ENCODE measurements at regions not wholly inside any gene's neighbourhood (a gene's known extent, or its start where the extent isn't known, plus 50 kb on each side); places are given as distances from the start of the nearest gene placed in this dataset.

- Histone ChIP-seq H4K20me1 (ENCODE audit: insufficient read depth, poor library complexity, severe bottlenecking) (no peaks in the 10 kb centered on the region), H3K4me2 (no peak overlapping the region), H3K79me2 (no peaks in the 10 kb centered on the region), H3K9me3 (ENCODE audit: low read depth) (no peaks in the 10 kb centered on the region), H3K4me3 (no peak overlapping the region), H3K9me2 (replicated peaks; ENCODE audit: insufficient read depth) (no peaks in the 10 kb centered on the region), H3K36me3 (replicated peaks; ENCODE audit: insufficient read depth, low read depth) (no peaks in the 10 kb centered on the region), H3K27ac (no peak overlapping the region), H2AFZ (no peak overlapping the region), H3K4me1 (ENCODE audit: insufficient read depth) (peaks cover 7% of the 10 kb centered on the region), H3K27me3 (no peaks in the 10 kb centered on the region)
- WGBS (ENCODE audit: low lambda C conversion rate, missing lambda C conversion rate) = 79% methylated on average over 4 of the region's 4 CpGs
- no peak for TF ChIP-seq EZH2phosphoT487 (IDR thresholded peaks at IDR 0.05; ENCODE audit: low read depth, severe bottlenecking, unreplicated experiment)
- no peak for TF ChIP-seq EZH2 (IDR thresholded peaks at IDR 0.05; ENCODE audit: borderline replicate concordance)
- TF ChIP-seq, protein P1, sequence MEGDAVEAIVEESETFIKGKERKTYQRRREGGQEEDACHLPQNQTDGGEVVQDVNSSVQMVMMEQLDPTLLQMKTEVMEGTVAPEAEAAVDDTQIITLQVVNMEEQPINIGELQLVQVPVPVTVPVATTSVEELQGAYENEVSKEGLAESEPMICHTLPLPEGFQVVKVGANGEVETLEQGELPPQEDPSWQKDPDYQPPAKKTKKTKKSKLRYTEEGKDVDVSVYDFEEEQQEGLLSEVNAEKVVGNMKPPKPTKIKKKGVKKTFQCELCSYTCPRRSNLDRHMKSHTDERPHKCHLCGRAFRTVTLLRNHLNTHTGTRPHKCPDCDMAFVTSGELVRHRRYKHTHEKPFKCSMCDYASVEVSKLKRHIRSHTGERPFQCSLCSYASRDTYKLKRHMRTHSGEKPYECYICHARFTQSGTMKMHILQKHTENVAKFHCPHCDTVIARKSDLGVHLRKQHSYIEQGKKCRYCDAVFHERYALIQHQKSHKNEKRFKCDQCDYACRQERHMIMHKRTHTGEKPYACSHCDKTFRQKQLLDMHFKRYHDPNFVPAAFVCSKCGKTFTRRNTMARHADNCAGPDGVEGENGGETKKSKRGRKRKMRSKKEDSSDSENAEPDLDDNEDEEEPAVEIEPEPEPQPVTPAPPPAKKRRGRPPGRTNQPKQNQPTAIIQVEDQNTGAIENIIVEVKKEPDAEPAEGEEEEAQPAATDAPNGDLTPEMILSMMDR (IDR thresholded peaks at IDR 0.05; ENCODE audit: poor library complexity) = no peak
- DNase-seq (ENCODE audit: low spot score) = no peak
These were observed 262.7 kb downstream of the DLEU7 start for GRCh38 chr13:50580684-50581305.

GRCh38 chr13:50581586-50582196, 261.8 kb downstream of the DLEU7 start:
- H3K79me2 ChIP-seq = no peaks in the 10 kb centered on the region
- TF ChIP-seq EZH2phosphoT487 (IDR thresholded peaks at IDR 0.05; ENCODE audit: low read depth, severe bottlenecking, unreplicated experiment) = no peak
- H3K27me3 ChIP-seq = no peaks in the 10 kb centered on the region
- H3K27ac ChIP-seq = no peak overlapping the region
- H3K9me3 ChIP-seq (ENCODE audit: low read depth) = no peaks in the 10 kb centered on the region
- no peaks in the 10 kb centered on the region for H3K36me3 ChIP-seq (replicated peaks; ENCODE audit: insufficient read depth, low read depth)
- no peak for DNase-seq (ENCODE audit: low spot score)
- H2AFZ ChIP-seq = no peak overlapping the region
- H3K4me2 ChIP-seq = no peak overlapping the region
- WGBS (ENCODE audit: low lambda C conversion rate, missing lambda C conversion rate) = 92% methylated on average over 1 of the region's 1 CpG
- no peaks in the 10 kb centered on the region for H4K20me1 ChIP-seq (ENCODE audit: insufficient read depth, poor library complexity, severe bottlenecking)
- H3K4me1 ChIP-seq (ENCODE audit: insufficient read depth) = peaks cover 13% of the 10 kb centered on the region
- H3K9me2 ChIP-seq (replicated peaks; ENCODE audit: insufficient read depth) = no peaks in the 10 kb centered on the region
- no peak overlapping the region for H3K4me3 ChIP-seq

GRCh38 chr13:50584856-50585580, 258.5 kb downstream of the DLEU7 start:
- peak overlapping the region; percentile 57 for H3K27ac ChIP-seq
- H4K20me1 ChIP-seq (ENCODE audit: insufficient read depth, poor library complexity, severe bottlenecking) = no peaks in the 10 kb centered on the region
- no peaks in the 10 kb centered on the region for H3K9me2 ChIP-seq (replicated peaks; ENCODE audit: insufficient read depth)
- H3K27me3 ChIP-seq = no peaks in the 10 kb centered on the region
- no peak overlapping the region for H2AFZ ChIP-seq
- no peak overlapping the region for H3K4me3 ChIP-seq
- TF ChIP-seq EZH2 (IDR thresholded peaks at IDR 0.05; ENCODE audit: borderline replicate concordance) = no peak
- TF ChIP-seq, protein P1 (IDR thresholded peaks at IDR 0.05; ENCODE audit: poor library complexity) = no peak
- no peak for TF ChIP-seq EZH2phosphoT487 (IDR thresholded peaks at IDR 0.05; ENCODE audit: low read depth, severe bottlenecking, unreplicated experiment)
- peak overlapping the region; percentile 21 for H3K4me2 ChIP-seq
- H3K36me3 ChIP-seq (replicated peaks; ENCODE audit: insufficient read depth, low read depth) = no peaks in the 10 kb centered on the region
- H3K79me2 ChIP-seq = no peaks in the 10 kb centered on the region
- peaks cover 13% of the 10 kb centered on the region for H3K4me1 ChIP-seq (ENCODE audit: insufficient read depth)
- 64% methylated on average over 10 of the region's 10 CpGs for WGBS (ENCODE audit: low lambda C conversion rate, missing lambda C conversion rate)
- DNase-seq (ENCODE audit: low spot score) = no peak
- H3K9me3 ChIP-seq (ENCODE audit: low read depth) = no peaks in the 10 kb centered on the region

Data from hepatocyte (in vitro differentiated cells).